Activated T-cell treated with anti-CD3 and anti-CD28 coated beads, Interleukin-2, amount 50 U/mL, for 48 hours (primary cell): ENCODE measurements at regions not wholly inside any gene's neighbourhood (a gene's known extent, or its start where the extent isn't known, plus 50 kb on each side); places are given as distances from the start of the nearest gene placed in this dataset.
A peak's percentile ranks its signal among the peaks of the same experiment; 100 is the strongest.

ENCODE experiments used
- DNase-seq, 2 experiments: peaks; one replicate each; pipeline ENCODE4 v3.0.0-alpha.2; 2020

- no peak for DNase-seq
Measured at GRCh38 chr20:24764027-24764793, 184.9 kb upstream of the CST7 start.

- DNase-seq, result no peak
Measured at GRCh38 chr20:24764794-24765202, 184.3 kb upstream of the CST7 start.

GRCh38 chr20:24765316-24766142 is 183.5 kb upstream of the CST7 start:
- no peak for DNase-seq

GRCh38 chr20:24766143-24766527 is 182.9 kb upstream of the CST7 start:
- DNase-seq, result no peak

GRCh38 chr20:24766826-24767622 is 182.0 kb upstream of the CST7 start:
- DNase-seq, result no peak

- DNase-seq, result no peak
Measured at GRCh38 chr20:24767623-24768100, 181.4 kb upstream of the CST7 start.

GRCh38 chr20:24768201-24768636 is 180.8 kb upstream of the CST7 start:
- no peak for DNase-seq

- no peak for DNase-seq
Measured at GRCh38 chr20:24768713-24769601, 180.1 kb upstream of the CST7 start.

GRCh38 chr20:24769878-24770627 is 179.0 kb upstream of the CST7 start:
- no peak for DNase-seq

GRCh38 chr20:24770628-24771541 is 178.2 kb upstream of the CST7 start:
- no peak for DNase-seq

- no peak for DNase-seq
Measured at GRCh38 chr20:24771542-24772061, 177.5 kb upstream of the CST7 start.

- DNase-seq, result no peak
Measured at GRCh38 chr20:24772667-24773066, 176.4 kb upstream of the CST7 start.

- DNase-seq, result peak in 1 of 2 experiments; percentile 11
Measured at GRCh38 chr20:24773168-24773567, 175.9 kb upstream of the CST7 start.

- peak; percentile 35 to 40 for DNase-seq
Measured at GRCh38 chr20:24773751-24774201, 175.3 kb upstream of the CST7 start.

GRCh38 chr20:24775966-24776365 is 173.1 kb upstream of the CST7 start:
- DNase-seq, result no peak

- no peak for DNase-seq
Measured at GRCh38 chr20:24776755-24777271, 172.3 kb upstream of the CST7 start.

- no peak for DNase-seq
Measured at GRCh38 chr20:24777746-24778145, 171.3 kb upstream of the CST7 start.

GRCh38 chr20:24778585-24779031 is 170.5 kb upstream of the CST7 start:
- no peak for DNase-seq

- no peak for DNase-seq
Measured at GRCh38 chr20:24779131-24779530, 169.9 kb upstream of the CST7 start.
